Fibroblast of the aortic adventitia (primary cell): ENCODE measurements at regions not wholly inside any gene's neighbourhood (a gene's known extent, or its start where the extent isn't known, plus 50 kb on each side); places are given as distances from the start of the nearest gene placed in this dataset.

ENCODE experiments used
- DNase-seq: peaks from one replicate; pipeline ENCODE4 v3.0.0-alpha.2; 2010; ENCODE audit warnings: low read depth
- H3K4me3 ChIP-seq: 2 replicates; pipeline ENCODE4 v1.5.1; 2011; ENCODE audit warnings: low read depth, mild to moderate bottlenecking, control low read depth, low read length, moderate library complexity
- TF ChIP-seq, protein P1 (sequence below): IDR thresholded peaks from 2 replicates; pipeline ENCODE4 v1.5.1; 2011; ENCODE audit warnings: mild to moderate bottlenecking, low read length, control low read depth, inconsistent platforms; ENCODE audit not compliant: insufficient read depth

DNA sequence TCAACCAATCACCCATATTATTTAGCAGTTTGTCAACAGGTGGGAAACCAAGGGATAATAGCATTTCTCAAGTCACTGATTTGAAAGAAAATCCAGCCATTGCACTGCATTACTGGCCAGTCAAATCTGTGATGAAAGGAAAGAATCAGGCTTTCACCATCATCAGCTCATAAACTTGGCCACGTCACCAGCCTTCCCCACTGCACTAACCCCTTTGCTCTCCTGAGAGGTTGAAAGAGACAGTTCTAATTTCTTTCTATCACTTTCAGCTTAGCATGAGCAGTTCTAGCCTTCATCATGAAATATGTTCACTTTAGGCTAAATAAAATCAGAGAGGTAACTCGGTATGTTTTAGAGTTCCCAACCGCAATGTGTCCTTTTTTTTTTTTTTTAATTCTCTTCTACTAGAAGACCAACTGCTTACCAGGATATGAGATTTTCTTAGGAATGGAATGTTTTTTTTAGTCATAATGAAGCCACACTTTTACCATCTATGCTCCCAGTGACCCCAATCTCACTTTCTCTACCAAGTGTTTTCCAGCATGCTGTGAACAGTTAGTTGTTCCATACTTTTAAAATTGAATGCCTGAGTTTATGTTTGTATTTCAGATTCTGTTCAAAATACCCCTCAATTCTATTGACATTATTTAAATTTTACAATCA, 55.7 kb upstream of the SLC7A11 start:
- DNase-seq = no peak
- TF ChIP-seq, protein P1, sequence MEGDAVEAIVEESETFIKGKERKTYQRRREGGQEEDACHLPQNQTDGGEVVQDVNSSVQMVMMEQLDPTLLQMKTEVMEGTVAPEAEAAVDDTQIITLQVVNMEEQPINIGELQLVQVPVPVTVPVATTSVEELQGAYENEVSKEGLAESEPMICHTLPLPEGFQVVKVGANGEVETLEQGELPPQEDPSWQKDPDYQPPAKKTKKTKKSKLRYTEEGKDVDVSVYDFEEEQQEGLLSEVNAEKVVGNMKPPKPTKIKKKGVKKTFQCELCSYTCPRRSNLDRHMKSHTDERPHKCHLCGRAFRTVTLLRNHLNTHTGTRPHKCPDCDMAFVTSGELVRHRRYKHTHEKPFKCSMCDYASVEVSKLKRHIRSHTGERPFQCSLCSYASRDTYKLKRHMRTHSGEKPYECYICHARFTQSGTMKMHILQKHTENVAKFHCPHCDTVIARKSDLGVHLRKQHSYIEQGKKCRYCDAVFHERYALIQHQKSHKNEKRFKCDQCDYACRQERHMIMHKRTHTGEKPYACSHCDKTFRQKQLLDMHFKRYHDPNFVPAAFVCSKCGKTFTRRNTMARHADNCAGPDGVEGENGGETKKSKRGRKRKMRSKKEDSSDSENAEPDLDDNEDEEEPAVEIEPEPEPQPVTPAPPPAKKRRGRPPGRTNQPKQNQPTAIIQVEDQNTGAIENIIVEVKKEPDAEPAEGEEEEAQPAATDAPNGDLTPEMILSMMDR = no peak
- no peak overlapping the region for H3K4me3 ChIP-seq

DNA sequence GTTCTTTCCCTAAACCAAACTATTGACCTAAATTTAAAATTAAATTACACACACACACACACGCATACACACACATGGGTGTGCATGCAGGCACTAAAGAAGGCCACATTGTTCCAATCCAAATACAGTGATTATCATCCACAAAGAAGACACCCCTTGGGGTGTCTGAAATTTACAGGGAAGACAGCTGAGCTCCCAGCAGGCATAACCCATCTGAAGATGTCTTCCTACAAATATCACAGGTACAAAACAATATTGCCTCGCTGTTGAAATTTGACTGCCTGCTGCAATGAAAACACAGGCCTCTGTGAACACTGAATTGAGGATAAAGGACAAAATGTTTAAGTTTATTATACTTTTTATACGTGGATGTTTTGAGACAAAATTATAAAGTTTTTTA, 50.2 kb upstream of the SLC7A11 start:
- TF ChIP-seq, protein P1 = no peak
- no peak overlapping the region for H3K4me3 ChIP-seq
- no peak for DNase-seq
